T-helper 2 cell treated with Interferon-gamma antibody and Interleukin-4, amounts not matched to agents 5 μg/mL and 100 μg/mL, for 36 hours (primary cell): ENCODE measurements at regions not wholly inside any gene's neighbourhood (a gene's known extent, or its start where the extent isn't known, plus 50 kb on each side); places are given as distances from the start of the nearest gene placed in this dataset.
"Not testable (repeated sequence)": the region's sequence is repeated elsewhere in the genome, so short reads cannot be mapped to it uniquely, and the experiment has no call there.

Experiments used
- DNase-seq: peaks from one replicate; pipeline ENCODE4 v3.0.0; 2021; ENCODE audit warnings: low spot score
- H3K27ac Mint-ChIP-seq: one replicate; pipeline ENCODE4 v1.8.0; 2021; ENCODE audit warnings: mild to moderate bottlenecking, mixed read lengths
- H3K27me3 Mint-ChIP-seq: one replicate; pipeline ENCODE4 v1.8.0; 2021; ENCODE audit warnings: low read depth, mixed read lengths
- H3K36me3 Mint-ChIP-seq: one replicate; pipeline ENCODE4 v1.8.0; 2021; ENCODE audit warnings: low read depth, mixed read lengths
- H3K4me1 Mint-ChIP-seq: one replicate; pipeline ENCODE4 v1.8.0; 2021; ENCODE audit warnings: low read depth, mixed read lengths
- H3K4me3 Mint-ChIP-seq: one replicate; pipeline ENCODE4 v1.8.0; 2022; ENCODE audit warnings: mild to moderate bottlenecking, moderate library complexity, mixed read lengths
- H3K9me3 Mint-ChIP-seq: one replicate; pipeline ENCODE4 v1.8.0; 2021; ENCODE audit warnings: mixed read lengths

GRCh38 chr13:79614250-79614918, 133.4 kb downstream of the NDFIP2 start:
- no peaks in the 10 kb centered on the region for H3K4me1 Mint-ChIP-seq
- no peak overlapping the region for H3K27ac Mint-ChIP-seq
- DNase-seq, result no peak
- peaks cover 9% of the 10 kb centered on the region for H3K27me3 Mint-ChIP-seq
- H3K9me3 Mint-ChIP-seq, result no peaks in the 10 kb centered on the region
- H3K36me3 Mint-ChIP-seq, result no peaks in the 10 kb centered on the region
- no peak overlapping the region for H3K4me3 Mint-ChIP-seq

DNA sequence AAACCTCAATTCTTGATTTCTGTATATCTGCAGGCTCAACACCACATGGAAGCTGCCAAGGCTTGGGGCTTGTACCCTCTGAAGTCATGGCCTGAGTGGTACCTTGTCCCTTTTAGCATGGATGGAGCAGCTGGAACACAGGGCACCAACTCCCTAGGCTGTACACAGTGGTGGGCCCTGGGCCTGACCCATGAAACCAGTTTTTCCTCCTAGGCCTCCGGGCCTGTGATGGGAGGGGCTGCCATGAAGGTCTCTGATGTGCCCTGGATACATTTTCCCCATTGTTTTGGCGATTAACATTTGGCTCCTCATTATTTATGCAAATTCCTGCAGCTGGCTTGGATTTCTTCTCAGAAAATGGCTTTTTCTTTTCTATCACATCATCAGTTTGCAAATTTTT, 131.6 kb downstream of the NDFIP2 start:
- no peak for DNase-seq
- no peak overlapping the region for H3K27ac Mint-ChIP-seq
- H3K9me3 Mint-ChIP-seq, result no peaks in the 10 kb centered on the region
- no peaks in the 10 kb centered on the region for H3K36me3 Mint-ChIP-seq
- no peaks in the 10 kb centered on the region for H3K4me1 Mint-ChIP-seq
- H3K27me3 Mint-ChIP-seq, result peaks cover 14% of the 10 kb centered on the region
- no peak overlapping the region for H3K4me3 Mint-ChIP-seq

- H3K36me3 Mint-ChIP-seq, H3K27me3 Mint-ChIP-seq, H3K4me3 Mint-ChIP-seq, DNase-seq, H3K4me1 Mint-ChIP-seq, H3K9me3 Mint-ChIP-seq, H3K27ac Mint-ChIP-seq: not testable (repeated sequence)
Observed at GRCh38 chr13:79607895-79608294, 126.9 kb downstream of the NDFIP2 start.
